Hepatocyte (in vitro differentiated cells): ENCODE measurements at regions not wholly inside any gene's neighbourhood (a gene's known extent, or its start where the extent isn't known, plus 50 kb on each side); places are given as distances from the start of the nearest gene placed in this dataset.

Experiments
- CTCF ChIP-seq: fragments of 200-600 bp; sonication (generic); IDR thresholded peaks from 2 replicates; pipeline ENCODE4 v1.5.1; 2016; ENCODE audit warnings: antibody characterized with exemption, mild to moderate bottlenecking; ENCODE audit not compliant: poor library complexity
- EZH2 ChIP-seq: fragments of 200-600 bp; sonication (generic); IDR thresholded peaks from 2 replicates; pipeline ENCODE4 v1.6.1; 2016; ENCODE audit warnings: antibody characterized with exemption, mild to moderate bottlenecking, borderline replicate concordance
- EZH2phosphoT487 ChIP-seq: fragments of 200-600 bp; sonication (generic); IDR thresholded peaks from one replicate; pipeline ENCODE4 v1.6.1; 2018; ENCODE audit warnings: antibody characterized with exemption, mild to moderate bottlenecking, low read depth, moderate library complexity; ENCODE audit not compliant: unreplicated experiment, severe bottlenecking

GRCh38 chr14:101334656-101335055, 226.6 kb upstream of the DIO3 start:
- TF ChIP-seq EZH2phosphoT487 (no peak), CTCF (no peak), EZH2 (no peak)
